Lower leg skin (tissue), 3 donors: ENCODE measurements at regions not wholly inside any gene's neighbourhood (a gene's known extent, or its start where the extent isn't known, plus 50 kb on each side); places are given as distances from the start of the nearest gene placed in this dataset.

ENCODE experiments used
- POLR2A ChIP-seq, 2 donors: fragments of 450-650 bp; IDR thresholded peaks; one replicate each; pipeline ENCODE4 v1.6.1; 2016 to 2017; ENCODE audit warnings: antibody characterized with exemption in 2 of 2, mild to moderate bottlenecking in 1 of 2, moderate library complexity in 1 of 2
- TF ChIP-seq, protein P1 (sequence below), 3 donors: fragments of 450-650 bp; IDR thresholded peaks; one replicate each; pipeline ENCODE4 v1.5.1; 2016; ENCODE audit warnings: antibody characterized with exemption in 3 of 3, mild to moderate bottlenecking in 3 of 3, moderate library complexity in 2 of 3

GRCh38 chr12:25802143-25802542 lies 156.3 kb upstream of the RASSF8 start:
- TF ChIP-seq POLR2A (IDR thresholded peaks at IDR 0.05), result no peak
- TF ChIP-seq, protein P1, sequence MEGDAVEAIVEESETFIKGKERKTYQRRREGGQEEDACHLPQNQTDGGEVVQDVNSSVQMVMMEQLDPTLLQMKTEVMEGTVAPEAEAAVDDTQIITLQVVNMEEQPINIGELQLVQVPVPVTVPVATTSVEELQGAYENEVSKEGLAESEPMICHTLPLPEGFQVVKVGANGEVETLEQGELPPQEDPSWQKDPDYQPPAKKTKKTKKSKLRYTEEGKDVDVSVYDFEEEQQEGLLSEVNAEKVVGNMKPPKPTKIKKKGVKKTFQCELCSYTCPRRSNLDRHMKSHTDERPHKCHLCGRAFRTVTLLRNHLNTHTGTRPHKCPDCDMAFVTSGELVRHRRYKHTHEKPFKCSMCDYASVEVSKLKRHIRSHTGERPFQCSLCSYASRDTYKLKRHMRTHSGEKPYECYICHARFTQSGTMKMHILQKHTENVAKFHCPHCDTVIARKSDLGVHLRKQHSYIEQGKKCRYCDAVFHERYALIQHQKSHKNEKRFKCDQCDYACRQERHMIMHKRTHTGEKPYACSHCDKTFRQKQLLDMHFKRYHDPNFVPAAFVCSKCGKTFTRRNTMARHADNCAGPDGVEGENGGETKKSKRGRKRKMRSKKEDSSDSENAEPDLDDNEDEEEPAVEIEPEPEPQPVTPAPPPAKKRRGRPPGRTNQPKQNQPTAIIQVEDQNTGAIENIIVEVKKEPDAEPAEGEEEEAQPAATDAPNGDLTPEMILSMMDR (IDR thresholded peaks at IDR 0.05), result no peak
